ENCODE measurements at regions not wholly inside any gene's neighbourhood (a gene's known extent, or its start where the extent isn't known, plus 50 kb on each side); places are given as distances from the start of the nearest gene placed in this dataset.

DNA sequence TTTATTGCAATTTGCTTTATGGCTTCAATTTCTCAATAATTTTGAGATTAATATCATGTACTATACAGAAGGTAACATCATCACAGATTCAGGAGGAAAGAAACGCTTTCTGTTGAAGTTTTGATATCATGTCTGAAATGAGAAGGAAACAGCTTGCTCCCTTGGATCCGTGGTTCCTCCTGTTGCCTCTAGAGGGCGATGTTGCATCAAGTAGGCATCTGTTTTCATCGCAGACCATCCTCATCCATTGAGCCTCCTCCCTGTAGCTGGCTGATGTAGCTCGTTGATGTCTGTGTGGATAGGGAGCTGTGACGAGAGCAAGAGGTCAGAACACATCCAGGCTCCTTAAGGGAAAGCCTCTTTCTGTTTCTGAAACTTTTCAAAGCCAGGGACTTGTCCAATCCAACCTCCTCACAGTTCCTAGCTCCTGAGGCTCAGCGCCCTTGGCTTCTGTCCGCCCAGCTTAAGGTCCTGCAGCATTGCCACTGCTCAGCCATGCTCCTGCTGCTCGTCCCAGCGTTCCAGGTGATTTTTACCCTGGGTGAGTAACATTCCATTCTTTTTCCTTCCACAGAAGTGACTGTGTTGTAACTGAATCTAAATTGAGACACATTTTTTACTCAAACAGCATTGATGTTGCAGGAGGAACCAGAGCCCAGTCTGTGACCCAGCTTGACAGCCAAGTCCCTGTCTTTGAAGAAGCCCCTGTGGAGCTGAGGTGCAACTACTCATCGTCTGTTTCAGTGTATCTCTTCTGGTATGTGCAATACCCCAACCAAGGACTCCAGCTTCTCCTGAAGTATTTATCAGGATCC, 304.8 kb upstream of the OR4E1 start:
- TF ChIP-seq, protein P1, sequence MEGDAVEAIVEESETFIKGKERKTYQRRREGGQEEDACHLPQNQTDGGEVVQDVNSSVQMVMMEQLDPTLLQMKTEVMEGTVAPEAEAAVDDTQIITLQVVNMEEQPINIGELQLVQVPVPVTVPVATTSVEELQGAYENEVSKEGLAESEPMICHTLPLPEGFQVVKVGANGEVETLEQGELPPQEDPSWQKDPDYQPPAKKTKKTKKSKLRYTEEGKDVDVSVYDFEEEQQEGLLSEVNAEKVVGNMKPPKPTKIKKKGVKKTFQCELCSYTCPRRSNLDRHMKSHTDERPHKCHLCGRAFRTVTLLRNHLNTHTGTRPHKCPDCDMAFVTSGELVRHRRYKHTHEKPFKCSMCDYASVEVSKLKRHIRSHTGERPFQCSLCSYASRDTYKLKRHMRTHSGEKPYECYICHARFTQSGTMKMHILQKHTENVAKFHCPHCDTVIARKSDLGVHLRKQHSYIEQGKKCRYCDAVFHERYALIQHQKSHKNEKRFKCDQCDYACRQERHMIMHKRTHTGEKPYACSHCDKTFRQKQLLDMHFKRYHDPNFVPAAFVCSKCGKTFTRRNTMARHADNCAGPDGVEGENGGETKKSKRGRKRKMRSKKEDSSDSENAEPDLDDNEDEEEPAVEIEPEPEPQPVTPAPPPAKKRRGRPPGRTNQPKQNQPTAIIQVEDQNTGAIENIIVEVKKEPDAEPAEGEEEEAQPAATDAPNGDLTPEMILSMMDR (IDR thresholded peaks at IDR 0.05), result peak; percentile 81
- no peak for TF ChIP-seq SIN3A (IDR thresholded peaks at IDR 0.05; ENCODE audit: borderline replicate concordance, insufficient read depth, low read depth, low read length)
- no peak for TF ChIP-seq TCF7L2 (IDR thresholded peaks at IDR 0.05; ENCODE audit: low read depth, low read length)
- TF ChIP-seq POLR2AphosphoS5 (IDR thresholded peaks at IDR 0.05; ENCODE audit: low read depth, low read length), result no peak
